Astrocyte of the spinal cord (primary cell): ENCODE measurements at regions not wholly inside any gene's neighbourhood (a gene's known extent, or its start where the extent isn't known, plus 50 kb on each side); places are given as distances from the start of the nearest gene placed in this dataset.

Source experiments
- DNase-seq: peaks from one replicate; pipeline ENCODE4 v3.0.0; 2011; ENCODE audit warnings: low read depth, low spot score
- H3K4me3 ChIP-seq: 2 replicates; pipeline ENCODE4 v1.5.1; 2011; ENCODE audit warnings: low read depth, mild to moderate bottlenecking, low read length, moderate library complexity
- in situ Hi-C: cut with HindIII; loops from 2 replicates; pipeline ENCODE4 v1.10.0; 2017; ENCODE audit warnings: low sequenced_read_pairs
- TF ChIP-seq, protein P1 (sequence below): IDR thresholded peaks from 2 replicates; pipeline ENCODE4 v1.5.1; 2012; ENCODE audit warnings: low read depth, mild to moderate bottlenecking, low read length, inconsistent platforms

DNA sequence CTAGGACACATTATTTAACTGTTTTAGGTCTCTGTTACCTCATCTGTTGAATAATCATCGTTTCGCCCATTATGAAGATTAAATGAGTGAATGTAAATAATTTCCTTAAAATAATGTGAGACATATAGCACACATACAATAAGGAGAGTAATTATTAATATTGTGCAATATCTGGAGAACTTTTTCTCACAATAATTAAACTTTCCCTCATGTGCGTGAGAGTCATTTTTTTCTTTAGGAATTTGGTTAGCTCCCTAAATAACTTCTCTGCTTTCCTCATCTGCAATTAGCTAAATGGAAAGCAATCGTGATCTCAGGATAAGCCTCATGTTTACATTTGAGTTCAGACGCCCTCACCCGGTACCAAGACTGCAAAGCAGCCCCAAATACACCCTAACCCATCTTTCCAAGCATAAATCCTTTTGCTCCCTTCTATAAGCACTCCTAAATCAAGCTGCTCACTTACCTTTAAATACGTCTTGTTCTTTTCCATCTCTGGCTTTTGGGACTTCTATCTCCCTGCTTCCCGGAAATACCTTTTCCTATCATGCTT, 78.8 kb downstream of the MZT1 start:
- in situ Hi-C loops, result no loop called here
- TF ChIP-seq, protein P1, sequence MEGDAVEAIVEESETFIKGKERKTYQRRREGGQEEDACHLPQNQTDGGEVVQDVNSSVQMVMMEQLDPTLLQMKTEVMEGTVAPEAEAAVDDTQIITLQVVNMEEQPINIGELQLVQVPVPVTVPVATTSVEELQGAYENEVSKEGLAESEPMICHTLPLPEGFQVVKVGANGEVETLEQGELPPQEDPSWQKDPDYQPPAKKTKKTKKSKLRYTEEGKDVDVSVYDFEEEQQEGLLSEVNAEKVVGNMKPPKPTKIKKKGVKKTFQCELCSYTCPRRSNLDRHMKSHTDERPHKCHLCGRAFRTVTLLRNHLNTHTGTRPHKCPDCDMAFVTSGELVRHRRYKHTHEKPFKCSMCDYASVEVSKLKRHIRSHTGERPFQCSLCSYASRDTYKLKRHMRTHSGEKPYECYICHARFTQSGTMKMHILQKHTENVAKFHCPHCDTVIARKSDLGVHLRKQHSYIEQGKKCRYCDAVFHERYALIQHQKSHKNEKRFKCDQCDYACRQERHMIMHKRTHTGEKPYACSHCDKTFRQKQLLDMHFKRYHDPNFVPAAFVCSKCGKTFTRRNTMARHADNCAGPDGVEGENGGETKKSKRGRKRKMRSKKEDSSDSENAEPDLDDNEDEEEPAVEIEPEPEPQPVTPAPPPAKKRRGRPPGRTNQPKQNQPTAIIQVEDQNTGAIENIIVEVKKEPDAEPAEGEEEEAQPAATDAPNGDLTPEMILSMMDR, result peak; percentile 29
- no peak for DNase-seq
- no peak overlapping the region for H3K4me3 ChIP-seq

DNA sequence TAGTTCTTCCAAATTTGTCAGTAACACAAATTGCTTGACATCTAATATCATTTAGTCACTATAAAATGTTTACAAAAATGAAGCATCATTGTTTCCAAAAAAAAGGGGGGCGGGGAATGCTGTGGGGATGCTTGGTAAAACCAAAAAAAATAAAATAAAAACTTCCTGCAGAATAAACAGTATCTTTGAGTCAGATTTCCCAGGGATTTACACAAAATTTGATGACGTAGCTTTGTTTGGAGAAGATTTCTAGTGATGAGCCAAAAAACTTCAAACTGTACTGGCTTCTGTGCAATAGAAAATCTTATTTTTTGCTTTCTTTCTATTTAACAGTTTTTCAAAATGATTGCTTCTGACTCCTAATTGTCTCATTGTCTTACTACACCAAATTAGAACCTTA, 80.0 kb downstream of the MZT1 start:
- TF ChIP-seq, protein P1, result no peak
- DNase-seq, result no peak
- in situ Hi-C loops, result no loop called here
- H3K4me3 ChIP-seq, result no peak overlapping the region

DNA sequence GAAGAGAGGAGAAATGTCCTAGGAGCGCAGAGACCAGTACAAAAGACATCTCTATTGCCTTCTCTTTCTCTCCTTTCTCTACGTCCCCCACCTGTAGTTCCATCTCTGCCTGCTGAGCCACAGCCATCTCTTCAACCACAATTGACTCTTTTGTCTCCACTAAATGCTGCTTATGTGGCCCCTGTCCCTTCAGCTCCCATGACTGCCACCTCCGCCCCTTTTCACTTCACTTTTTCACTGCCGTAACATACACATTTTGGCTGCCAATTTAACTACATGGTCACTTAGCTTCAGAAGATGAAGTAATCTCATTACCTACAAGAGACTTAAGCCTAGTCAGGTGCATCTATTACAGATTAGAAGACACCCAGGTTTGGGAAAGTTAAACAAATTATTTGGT, 81.9 kb downstream of the MZT1 start:
- TF ChIP-seq, protein P1, result no peak
- in situ Hi-C loops, result no loop called here
- DNase-seq, result no peak

DNA sequence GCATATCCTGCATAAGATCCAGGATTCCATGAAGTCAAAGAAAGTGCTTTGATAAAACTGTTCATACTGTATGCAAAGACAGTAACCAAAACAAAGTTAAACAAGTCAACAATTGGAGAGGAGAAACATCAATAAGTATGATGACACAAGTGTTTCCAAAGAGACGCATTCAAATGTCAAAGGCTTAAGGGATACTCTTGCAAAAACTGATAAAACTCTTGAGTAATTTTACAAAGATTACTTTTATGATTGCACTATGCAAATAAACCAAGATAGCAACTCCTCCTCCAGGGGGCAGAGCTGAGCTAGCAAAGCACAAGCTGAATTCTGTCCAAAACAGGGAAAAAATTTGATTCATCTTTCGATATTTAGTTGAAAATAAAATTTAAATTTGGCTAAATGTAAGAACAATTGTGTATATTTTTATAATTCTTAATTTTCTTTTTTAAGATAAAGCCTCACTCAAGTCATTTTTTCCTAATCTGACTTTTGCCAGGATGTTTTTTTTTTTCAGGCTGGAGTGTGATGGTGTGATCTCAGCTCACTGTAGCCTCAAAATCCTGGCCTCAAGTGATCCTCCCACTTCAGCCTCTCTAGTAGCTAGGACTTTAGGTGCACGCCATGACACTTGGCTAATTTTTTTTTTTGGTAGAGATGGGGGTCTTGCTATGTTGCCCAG, 84.0 kb downstream of the MZT1 start:
- in situ Hi-C loops, result no loop called here
- TF ChIP-seq, protein P1, result peak; percentile 78
- H3K4me3 ChIP-seq, result no peak overlapping the region
- peak; percentile 44 for DNase-seq

More for the DNA sequence above, 81.9 kb downstream of the MZT1 start:
- H3K4me3 ChIP-seq, result no peak overlapping the region

DNA sequence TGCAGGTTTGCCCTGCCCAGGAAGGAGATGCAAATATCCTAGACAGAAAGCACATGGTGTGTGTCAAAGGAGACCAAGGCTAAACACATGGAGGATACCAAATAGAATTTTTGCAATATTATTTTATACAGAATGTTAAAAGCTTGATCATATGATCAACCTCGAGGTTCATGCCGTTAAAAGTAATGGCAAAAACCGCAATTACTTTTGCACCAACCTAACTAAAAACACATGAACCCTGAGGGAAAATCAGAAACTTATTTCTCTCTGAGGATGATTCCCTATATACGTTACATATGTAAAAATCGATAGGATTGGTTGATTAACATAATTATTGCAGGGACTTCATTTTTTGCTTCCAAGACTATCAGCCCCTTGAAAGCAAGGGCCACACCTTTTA, 88.1 kb downstream of the MZT1 start:
- in situ Hi-C loops, result no loop called here
- DNase-seq, result no peak
- TF ChIP-seq, protein P1, result no peak
- H3K4me3 ChIP-seq, result no peak overlapping the region

DNA sequence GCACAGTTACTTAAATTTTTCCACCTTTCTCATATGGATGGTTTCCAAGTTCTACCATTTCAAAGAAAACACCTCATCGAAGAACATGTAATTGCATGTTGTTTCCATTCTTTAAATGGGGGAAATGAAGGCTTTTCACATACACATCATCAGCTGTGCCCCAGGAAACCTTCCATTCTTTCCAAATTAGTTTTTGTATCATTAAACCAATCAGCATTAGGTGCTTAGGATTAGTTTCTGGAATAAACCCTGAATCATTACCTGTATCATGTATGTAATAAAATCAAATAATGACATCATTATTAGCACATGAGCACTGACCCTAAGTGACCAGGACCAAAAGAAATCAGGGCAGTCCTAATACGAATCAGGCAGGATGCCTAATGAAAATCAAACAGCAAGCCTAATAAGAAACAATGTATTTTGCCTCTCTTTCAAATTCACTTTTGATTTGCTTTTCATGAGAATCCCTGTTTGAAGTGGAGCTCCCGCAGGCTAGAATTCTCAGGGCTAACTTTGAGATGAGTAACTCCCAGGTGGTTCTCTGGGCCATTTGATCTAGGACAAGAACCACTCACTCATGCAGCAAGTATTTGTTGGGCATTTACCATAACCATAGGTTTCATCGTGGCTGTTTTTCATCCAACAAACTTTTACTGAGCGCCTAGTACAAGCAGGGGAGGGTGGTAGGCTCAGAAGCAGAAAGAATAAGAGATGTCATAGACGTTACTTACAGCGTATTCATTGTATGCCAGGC, 89.2 kb downstream of the MZT1 start:
- in situ Hi-C loops, result no loop called here
- H3K4me3 ChIP-seq, result no peak overlapping the region
- peak; percentile 14 for DNase-seq
- TF ChIP-seq, protein P1, result no peak
